ENCODE measurements at regions not wholly inside any gene's neighbourhood (a gene's known extent, or its start where the extent isn't known, plus 50 kb on each side); places are given as distances from the start of the nearest gene placed in this dataset.

- Histone ChIP-seq H3K36me3 (ENCODE audit: control insufficient read depth in 2 of 4, insufficient read depth in 4 of 4, low read length in 3 of 4) (no peaks in the 10 kb centered on the region), H2BK20ac (ENCODE audit: low read length) (no peak overlapping the region), H3K18ac (ENCODE audit: extremely low read depth, low read length) (no peak overlapping the region), H2BK12ac (ENCODE audit: low read depth, low read length) (no peak overlapping the region), H3K14ac (ENCODE audit: insufficient read length) (no peak overlapping the region), H2BK15ac (ENCODE audit: low read length) (no peak overlapping the region), H4K8ac (ENCODE audit: extremely low read depth, insufficient read depth, low read length) (no peak overlapping the region), H4K20me1 (replicated peaks in 1 of 2; ENCODE audit: control insufficient read depth in 1 of 2, insufficient read depth in 2 of 2, low read length in 2 of 2) (no peaks in the 10 kb centered on the region), H2AFZ (ENCODE audit: low read length) (no peak overlapping the region), H3K4me3 (ENCODE audit: extremely low read depth in 1 of 4, insufficient read depth in 2 of 4, low read depth in 3 of 4, low read length in 4 of 4) (no peak overlapping the region), H3K23me2 (ENCODE audit: low read depth, low read length) (no peaks in the 10 kb centered on the region), H2AK5ac (ENCODE audit: low read depth, low read length) (no peak overlapping the region), H4K91ac (replicated peaks; ENCODE audit: insufficient read length, low read length) (no peak overlapping the region), H3K4me1 (replicated peaks in 1 of 4; ENCODE audit: control insufficient read depth in 3 of 4, insufficient read depth in 4 of 4, low read length in 3 of 4) (no peaks in the 10 kb centered on the region), H3K79me2 (ENCODE audit: control insufficient read depth in 1 of 2, insufficient read depth in 2 of 2, low read length in 2 of 2) (no peaks in the 10 kb centered on the region), H2BK5ac (ENCODE audit: low read depth, low read length) (no peak overlapping the region), H3K56ac (replicated peaks; ENCODE audit: insufficient read length, low read depth, low read length) (no peak overlapping the region), H3K4ac (replicated peaks; ENCODE audit: insufficient read length, low read depth, low read length) (no peak overlapping the region), H3K27me3 (replicated peaks in 1 of 4; ENCODE audit: control insufficient read depth in 3 of 4, extremely low read depth in 1 of 4, insufficient read depth in 3 of 4, low read length in 3 of 4) (no peaks in the 10 kb centered on the region), H3K79me1 (ENCODE audit: low read depth, low read length) (no peaks in the 10 kb centered on the region), H4K5ac (ENCODE audit: insufficient read length, low read depth, low read length) (no peak overlapping the region), H3K4me2 (ENCODE audit: insufficient read depth in 1 of 2, low read depth in 2 of 2, low read length in 2 of 2) (no peak overlapping the region), H3K9ac (replicated peaks in 1 of 4; ENCODE audit: extremely low read depth in 1 of 4, low read depth in 3 of 4, low read length in 3 of 4) (no peak overlapping the region), H3K27ac (ENCODE audit: low read depth, low read length) (no peak overlapping the region), H2BK120ac (replicated peaks; ENCODE audit: low read depth, low read length) (no peak overlapping the region), H3K23ac (ENCODE audit: insufficient read length) (no peak overlapping the region), H3K9me3 (ENCODE audit: insufficient read depth in 2 of 2, low read depth in 1 of 2, low read length in 1 of 2) (peaks cover 0 to 4% of the 10 kb centered on the region in 2 experiments; a peak in 1 of 4 replicates)
- no peak for DNase-seq (ENCODE audit: low read depth in 1 of 2, low spot score in 2 of 2)
- TF ChIP-seq CHD1 (IDR thresholded peaks at IDR 0.05; ENCODE audit: low read depth, low read length) (no peak), JUN (IDR thresholded peaks at IDR 0.05; ENCODE audit: low read depth, low read length) (no peak), SP4 (IDR thresholded peaks at IDR 0.05; ENCODE audit: low read length) (no peak), SIRT6 (IDR thresholded peaks at IDR 0.05; ENCODE audit: low read length) (no peak), SP2 (IDR thresholded peaks at IDR 0.05; ENCODE audit: low read length) (no peak), CTBP2 (IDR thresholded peaks at IDR 0.05; ENCODE audit: borderline replicate concordance, insufficient read depth, insufficient read length, low read length) (no peak), TAF1 (IDR thresholded peaks at IDR 0.05; ENCODE audit: low read depth, low read length) (no peak), ATF2 (IDR thresholded peaks at IDR 0.05; ENCODE audit: low read length) (no peak), RNF2 (IDR thresholded peaks at IDR 0.05; ENCODE audit: borderline replicate concordance, low read depth, low read length, missing control alignments, poor library complexity, severe bottlenecking) (no peak), SRF (IDR thresholded peaks at IDR 0.05; ENCODE audit: low read depth, low read length) (no peak), KDM5A (IDR thresholded peaks at IDR 0.05; ENCODE audit: low read length) (no peak), GABPA (IDR thresholded peaks at IDR 0.05; ENCODE audit: borderline replicate concordance, insufficient read depth, low read length) (no peak)
- POLR2A ChIA-PET (ENCODE audit: partially characterized antibody): no interaction called here
- no peak for FAIRE-seq
- 90% methylated on average over 1 of the region's 2 CpGs; no CpG with 5 or more reads in 1 of the 2 experiments for WGBS, 2 experiments (ENCODE audit: extremely low coverage in 1 of 2, insufficient coverage in 1 of 2, insufficient read length in 1 of 2, insufficient replicate concordance in 2 of 2, low coverage in 1 of 2, low lambda C conversion rate in 2 of 2, missing lambda C conversion rate in 1 of 2)
- CTCF ChIA-PET (ENCODE audit: partially characterized antibody): interaction anchor here (0.6 to 1.3 kb wide), 2 partner anchors 130 to 166 kb away, joined by 3 read pairs; no protein-coding TSS in a partner anchor
Observed at GRCh38 chr16:74146643-74147042, 150.0 kb upstream of the PSMD7 start.

Measured in H1 (cell line).